C4-2B (cell line): ENCODE measurements at regions not wholly inside any gene's neighbourhood (a gene's known extent, or its start where the extent isn't known, plus 50 kb on each side); places are given as distances from the start of the nearest gene placed in this dataset.
A peak's percentile ranks its signal among the peaks of the same experiment; 100 is the strongest.

ENCODE experiments used
- H3K27ac ChIP-seq: fragments of 450-650 bp; 2 replicates; pipeline ENCODE4 v1.5.1; 2017
- CTCF ChIP-seq: fragments of 450-650 bp; conservative IDR thresholded peaks from 2 replicates; pipeline ENCODE4 v1.5.1; 2017; ENCODE audit warnings: mild to moderate bottlenecking
- ZFX ChIP-seq: fragments of 450-650 bp; IDR thresholded peaks from 2 replicates; pipeline ENCODE4 v1.6.1; 2017

- TF ChIP-seq ZFX, result no peak
- TF ChIP-seq CTCF, result no peak
- H3K27ac ChIP-seq, result no peak overlapping the region
These were observed 185.1 kb upstream of the NEBL start for GRCh38 chr10:21082206-21082605.

- no peak overlapping the region for H3K27ac ChIP-seq
- TF ChIP-seq ZFX (no peak), CTCF (no peak)
These were observed 183.2 kb upstream of the NEBL start for GRCh38 chr10:21080261-21080660.

GRCh38 chr10:21079330-21079658 lies 182.2 kb upstream of the NEBL start:
- no peak overlapping the region for H3K27ac ChIP-seq
- TF ChIP-seq ZFX (no peak), CTCF (no peak)

- no peak for TF ChIP-seq ZFX
- peak; percentile 90 for TF ChIP-seq CTCF
- H3K27ac ChIP-seq, result no peak overlapping the region
These were observed 181.6 kb upstream of the NEBL start for GRCh38 chr10:21078410-21079329.

- H3K27ac ChIP-seq, result no peak overlapping the region
- TF ChIP-seq ZFX (no peak), CTCF (no peak)
These were observed 180.6 kb upstream of the NEBL start for GRCh38 chr10:21077681-21078080.

GRCh38 chr10:21076381-21076780 lies 179.3 kb upstream of the NEBL start:
- H3K27ac ChIP-seq, result no peak overlapping the region
- TF ChIP-seq CTCF (no peak), ZFX (no peak)

- no peak for TF ChIP-seq ZFX
- TF ChIP-seq CTCF, result no peak
- no peak overlapping the region for H3K27ac ChIP-seq
These were observed 178.8 kb upstream of the NEBL start for GRCh38 chr10:21075880-21076279.
